ENCODE measurements at regions not wholly inside any gene's neighbourhood (a gene's known extent, or its start where the extent isn't known, plus 50 kb on each side); places are given as distances from the start of the nearest gene placed in this dataset.

- Mint-ChIP-seq H3K27ac (no peak overlapping the region), H3K4me1 (ENCODE audit: low read depth) (no peaks in the 10 kb centered on the region), H3K36me3 (ENCODE audit: low read depth) (no peaks in the 10 kb centered on the region), H3K9me3 (peaks cover 8% of the 10 kb centered on the region), H3K27me3 (peaks cover 44% of the 10 kb centered on the region), H3K4me3 (no peak overlapping the region)
These were observed 95.4 kb upstream of the NKX2-2 start for GRCh38 chr20:21609221-21609620.

GRCh38 chr20:21608777-21609176, 94.9 kb upstream of the NKX2-2 start:
- H3K27me3 Mint-ChIP-seq = peaks cover 43% of the 10 kb centered on the region

DNA sequence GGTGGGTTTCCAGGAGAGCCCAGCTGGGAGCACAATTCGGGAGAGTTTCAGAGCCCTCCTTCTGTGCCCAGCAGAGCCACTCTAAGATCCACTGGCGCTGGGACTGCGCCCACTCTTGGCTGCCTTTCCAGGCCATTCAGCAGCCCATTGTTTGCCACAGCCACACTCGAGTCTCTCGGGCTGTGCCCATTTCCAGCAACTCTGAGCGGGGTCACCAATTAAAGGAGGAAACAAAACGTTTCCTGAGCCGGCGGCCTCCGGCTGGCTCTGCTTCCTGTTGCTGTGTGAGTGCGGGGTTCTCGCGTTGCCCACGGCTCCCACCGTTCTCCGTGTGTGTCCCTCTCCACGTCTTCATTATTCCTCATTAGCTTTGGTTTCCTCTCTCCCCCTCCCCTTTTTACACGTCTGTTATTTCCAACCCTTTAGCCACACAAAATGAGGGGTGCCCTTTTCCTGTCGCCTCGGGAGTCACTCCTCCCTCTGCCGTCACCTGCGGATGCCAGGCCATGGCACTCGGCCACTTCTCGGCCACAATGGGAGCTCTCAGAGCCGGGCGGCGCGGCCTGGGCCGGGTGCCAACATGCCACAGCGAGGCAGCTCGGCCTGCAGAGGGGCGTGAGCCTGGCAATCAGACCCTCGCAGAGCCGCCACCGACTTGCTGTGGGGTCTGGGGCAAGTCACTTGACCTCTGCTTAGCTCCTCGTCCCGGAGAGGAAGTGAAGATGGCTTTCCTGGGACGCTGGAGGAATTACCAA, 94.3 kb upstream of the NKX2-2 start:
- no peaks in the 10 kb centered on the region for H3K36me3 Mint-ChIP-seq (ENCODE audit: low read depth)
- H3K4me1 Mint-ChIP-seq (ENCODE audit: low read depth) = no peaks in the 10 kb centered on the region
- no peak overlapping the region for H3K27ac Mint-ChIP-seq
- no peak overlapping the region for H3K4me3 Mint-ChIP-seq
- H3K27me3 Mint-ChIP-seq = peaks cover 40% of the 10 kb centered on the region
- peaks cover 8% of the 10 kb centered on the region for H3K9me3 Mint-ChIP-seq

More at GRCh38 chr20:21608777-21609176, 94.9 kb upstream of the NKX2-2 start:
- Mint-ChIP-seq H3K9me3 (peaks cover 8% of the 10 kb centered on the region), H3K4me1 (ENCODE audit: low read depth) (no peaks in the 10 kb centered on the region), H3K27ac (no peak overlapping the region), H3K4me3 (no peak overlapping the region), H3K36me3 (ENCODE audit: low read depth) (no peaks in the 10 kb centered on the region)

GRCh38 chr20:21601799-21602198, 87.9 kb upstream of the NKX2-2 start:
- Mint-ChIP-seq H3K27ac (no peak overlapping the region), H3K4me3 (no peak overlapping the region), H3K9me3 (peaks cover 22% of the 10 kb centered on the region), H3K4me1 (ENCODE audit: low read depth) (no peaks in the 10 kb centered on the region), H3K27me3 (peaks cover 28% of the 10 kb centered on the region), H3K36me3 (ENCODE audit: low read depth) (no peaks in the 10 kb centered on the region)

GRCh38 chr20:21586682-21587081, 72.8 kb upstream of the NKX2-2 start:
- H3K4me3 Mint-ChIP-seq = no peak overlapping the region
- no peaks in the 10 kb centered on the region for H3K9me3 Mint-ChIP-seq
- no peaks in the 10 kb centered on the region for H3K4me1 Mint-ChIP-seq (ENCODE audit: low read depth)
- H3K36me3 Mint-ChIP-seq (ENCODE audit: low read depth) = no peaks in the 10 kb centered on the region
- peaks cover 20% of the 10 kb centered on the region for H3K27me3 Mint-ChIP-seq
- H3K27ac Mint-ChIP-seq = no peak overlapping the region

DNA sequence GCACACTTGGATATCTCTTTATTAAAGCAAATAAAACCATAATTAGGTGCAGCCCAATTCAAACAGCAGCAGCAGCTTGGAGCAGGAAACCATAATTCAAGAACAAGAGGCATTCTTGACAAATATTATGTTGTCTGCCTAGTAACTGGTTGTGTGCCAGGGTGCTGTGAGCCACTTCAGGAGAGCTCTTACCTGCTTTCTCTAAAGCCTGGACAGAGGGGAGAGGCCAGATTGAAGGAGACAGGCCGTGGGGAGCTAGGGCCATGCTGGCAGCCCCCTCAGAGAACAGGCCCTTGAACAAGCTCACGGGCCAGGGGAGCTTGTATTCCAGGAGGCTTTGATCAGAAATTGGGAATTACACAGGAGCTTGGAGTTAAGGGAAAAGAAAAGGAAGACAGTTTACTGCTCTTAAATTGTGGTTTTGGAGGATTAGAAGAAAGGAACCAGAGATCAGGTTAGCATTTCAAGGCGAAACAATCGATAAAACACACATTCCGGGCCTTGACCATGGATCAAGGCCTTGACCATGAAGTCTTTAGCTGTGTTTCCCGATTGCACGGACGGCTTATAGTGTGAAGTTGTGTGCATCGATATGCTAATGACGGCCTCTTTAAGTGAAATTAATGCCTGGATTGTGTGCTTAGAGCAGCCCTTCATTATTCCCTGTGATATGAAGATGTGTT, 69.8 kb upstream of the NKX2-2 start:
- Mint-ChIP-seq H3K4me3 (no peak overlapping the region), H3K27me3 (peaks cover 35% of the 10 kb centered on the region), H3K4me1 (ENCODE audit: low read depth) (no peaks in the 10 kb centered on the region), H3K27ac (no peak overlapping the region), H3K9me3 (no peaks in the 10 kb centered on the region), H3K36me3 (ENCODE audit: low read depth) (no peaks in the 10 kb centered on the region)

DNA sequence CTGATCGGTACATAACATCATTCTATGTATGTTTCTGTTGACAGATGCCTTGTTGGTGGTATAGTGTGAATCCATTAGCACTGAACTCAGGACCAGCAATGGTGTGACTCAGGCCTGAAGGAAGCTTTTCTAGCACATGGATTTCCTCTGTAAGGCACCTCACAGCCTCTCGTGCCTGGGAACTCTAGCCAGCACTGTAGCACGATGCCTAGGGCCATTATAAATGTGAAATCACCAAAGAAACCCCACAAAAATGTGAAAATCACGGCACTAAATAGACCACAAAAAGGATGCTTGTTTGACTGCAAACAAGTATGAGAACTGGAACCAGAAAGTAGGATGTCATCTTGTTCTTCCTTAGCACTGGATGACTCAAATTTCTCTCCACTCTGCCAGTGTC, 63.7 kb upstream of the NKX2-2 start:
- H3K27ac Mint-ChIP-seq = no peak overlapping the region
- H3K4me3 Mint-ChIP-seq = no peak overlapping the region
- H3K36me3 Mint-ChIP-seq (ENCODE audit: low read depth) = no peaks in the 10 kb centered on the region
- no peaks in the 10 kb centered on the region for H3K4me1 Mint-ChIP-seq (ENCODE audit: low read depth)
- no peaks in the 10 kb centered on the region for H3K9me3 Mint-ChIP-seq
- peaks cover 39% of the 10 kb centered on the region for H3K27me3 Mint-ChIP-seq

DNA sequence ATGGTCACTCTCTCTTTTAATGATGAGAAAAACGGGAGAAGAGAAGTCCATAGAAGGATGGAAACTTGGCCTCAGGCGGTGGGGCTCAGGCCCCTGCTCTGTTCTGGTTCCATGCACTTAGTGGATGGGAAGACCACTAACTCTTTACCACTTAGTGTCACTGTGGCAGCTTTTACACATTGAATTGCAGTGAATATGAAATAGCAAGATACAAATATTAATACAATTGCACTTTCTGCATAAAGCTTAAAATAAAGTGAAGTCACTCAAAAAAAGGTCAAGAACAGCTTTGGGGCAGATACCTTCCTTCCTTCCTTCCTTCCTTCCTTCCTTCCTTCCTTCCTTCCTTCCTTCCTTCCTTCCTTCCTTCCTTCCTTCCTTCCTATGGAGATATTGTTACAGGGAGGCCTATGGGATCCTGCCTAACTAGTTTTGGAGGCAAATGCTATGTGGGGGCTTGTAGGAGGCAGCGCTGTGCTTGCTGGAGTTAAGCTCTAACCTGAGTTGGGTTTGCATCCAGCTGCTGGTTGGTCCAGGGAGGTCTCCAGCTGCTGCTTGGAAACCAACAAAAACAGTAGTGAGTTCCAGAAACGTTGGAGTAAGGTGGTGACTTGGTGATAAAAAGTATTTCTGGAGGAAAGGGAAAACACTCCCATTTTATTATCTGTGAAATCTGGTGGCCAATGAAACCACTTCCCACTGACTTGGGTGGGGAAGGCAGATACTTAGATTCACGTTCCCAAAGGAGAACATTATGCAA, 62.3 kb upstream of the NKX2-2 start:
- H3K27me3 Mint-ChIP-seq = peaks cover 35% of the 10 kb centered on the region
- no peak overlapping the region for H3K27ac Mint-ChIP-seq
- no peaks in the 10 kb centered on the region for H3K9me3 Mint-ChIP-seq
- peaks cover under 1% of the 10 kb centered on the region for H3K4me1 Mint-ChIP-seq (ENCODE audit: low read depth)
- H3K36me3 Mint-ChIP-seq (ENCODE audit: low read depth) = no peaks in the 10 kb centered on the region
- no peak overlapping the region for H3K4me3 Mint-ChIP-seq

DNA sequence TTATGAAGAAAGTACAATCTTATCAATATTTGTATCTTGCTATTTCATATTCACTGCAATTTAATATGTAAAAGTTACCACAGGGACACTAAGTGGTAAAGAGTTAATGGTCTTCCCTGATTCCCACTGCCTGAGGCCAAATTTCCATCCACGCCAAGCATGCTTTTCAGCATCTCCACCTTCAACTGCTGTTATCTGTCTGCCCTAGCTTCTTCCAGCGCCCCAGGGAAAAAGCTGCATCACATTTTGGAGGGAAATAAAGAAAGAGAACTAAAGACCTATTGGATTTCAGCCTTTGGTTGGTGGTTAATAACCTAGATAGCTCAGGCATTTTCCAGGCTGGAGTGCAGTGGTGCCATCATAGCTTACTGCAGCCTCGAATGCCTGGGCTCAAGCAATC, 61.3 kb upstream of the NKX2-2 start:
- Mint-ChIP-seq H3K27me3 (peaks cover 30% of the 10 kb centered on the region), H3K36me3 (ENCODE audit: low read depth) (no peaks in the 10 kb centered on the region), H3K4me1 (ENCODE audit: low read depth) (peaks cover 4% of the 10 kb centered on the region), H3K9me3 (no peaks in the 10 kb centered on the region), H3K4me3 (no peak overlapping the region), H3K27ac (no peak overlapping the region)

DNA sequence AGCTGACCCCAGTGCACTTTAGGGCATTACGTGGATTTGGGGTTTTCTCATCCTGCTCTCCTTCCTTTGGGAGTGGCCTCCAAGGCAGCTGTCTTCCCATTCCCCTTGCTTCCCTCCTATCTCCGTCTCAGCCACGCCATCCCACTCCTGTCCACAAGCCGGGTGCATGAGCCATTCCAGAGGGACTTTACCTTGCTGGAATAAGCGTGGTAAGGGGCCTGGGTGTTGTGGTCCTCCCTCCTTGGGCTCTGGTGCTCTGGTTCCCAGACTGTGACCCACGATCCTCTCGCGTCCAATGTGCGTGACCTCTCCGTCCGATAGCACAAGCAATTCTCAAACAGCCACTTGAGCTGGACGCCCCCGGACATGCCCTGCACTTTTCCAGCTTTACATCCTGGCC, 60.6 kb upstream of the NKX2-2 start:
- no peaks in the 10 kb centered on the region for H3K36me3 Mint-ChIP-seq (ENCODE audit: low read depth)
- H3K27ac Mint-ChIP-seq = no peak overlapping the region
- H3K4me3 Mint-ChIP-seq = no peak overlapping the region
- no peaks in the 10 kb centered on the region for H3K9me3 Mint-ChIP-seq
- H3K4me1 Mint-ChIP-seq (ENCODE audit: low read depth) = peaks cover 4% of the 10 kb centered on the region
- peaks cover 33% of the 10 kb centered on the region for H3K27me3 Mint-ChIP-seq

DNA sequence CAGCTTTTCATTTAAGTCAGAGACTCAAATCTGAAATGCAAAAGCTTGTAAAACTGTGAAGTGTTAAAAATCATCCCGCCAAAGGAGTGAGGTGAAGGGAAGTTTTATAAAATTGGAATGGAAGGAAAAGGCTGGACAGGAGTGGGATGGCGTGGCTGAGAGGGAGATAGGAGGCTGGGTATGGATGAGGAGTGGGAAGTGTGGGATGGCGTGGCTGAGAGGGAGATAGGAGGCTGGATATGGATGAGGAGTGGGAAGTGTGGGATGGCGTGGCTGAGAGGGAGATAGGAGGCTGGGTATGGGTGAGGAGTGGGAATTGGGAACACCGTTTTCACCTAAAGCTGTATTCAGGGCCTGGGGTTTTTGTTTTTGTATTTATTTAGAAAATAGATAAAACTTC, 59.4 kb upstream of the NKX2-2 start:
- no peaks in the 10 kb centered on the region for H3K9me3 Mint-ChIP-seq
- H3K27me3 Mint-ChIP-seq = peaks cover 30% of the 10 kb centered on the region
- H3K36me3 Mint-ChIP-seq (ENCODE audit: low read depth) = no peaks in the 10 kb centered on the region
- H3K27ac Mint-ChIP-seq = no peak overlapping the region
- H3K4me3 Mint-ChIP-seq = no peak overlapping the region
- H3K4me1 Mint-ChIP-seq (ENCODE audit: low read depth) = peaks cover 4% of the 10 kb centered on the region

GRCh38 chr20:21571841-21572690, 58.2 kb upstream of the NKX2-2 start:
- no peak overlapping the region for H3K4me3 Mint-ChIP-seq
- peaks cover 37% of the 10 kb centered on the region for H3K27me3 Mint-ChIP-seq

GRCh38 chr20:21570285-21570992, 56.6 kb upstream of the NKX2-2 start:
- H3K27me3 Mint-ChIP-seq = peaks cover 35% of the 10 kb centered on the region
- no peaks in the 10 kb centered on the region for H3K36me3 Mint-ChIP-seq (ENCODE audit: low read depth)
- H3K4me1 Mint-ChIP-seq (ENCODE audit: low read depth) = peaks cover 4% of the 10 kb centered on the region
- no peaks in the 10 kb centered on the region for H3K9me3 Mint-ChIP-seq
- no peak overlapping the region for H3K4me3 Mint-ChIP-seq
- H3K27ac Mint-ChIP-seq = no peak overlapping the region

More at GRCh38 chr20:21571841-21572690, 58.2 kb upstream of the NKX2-2 start:
- no peaks in the 10 kb centered on the region for H3K9me3 Mint-ChIP-seq
- H3K27ac Mint-ChIP-seq = no peak overlapping the region
- peaks cover 4% of the 10 kb centered on the region for H3K4me1 Mint-ChIP-seq (ENCODE audit: low read depth)
- no peaks in the 10 kb centered on the region for H3K36me3 Mint-ChIP-seq (ENCODE audit: low read depth)

DNA sequence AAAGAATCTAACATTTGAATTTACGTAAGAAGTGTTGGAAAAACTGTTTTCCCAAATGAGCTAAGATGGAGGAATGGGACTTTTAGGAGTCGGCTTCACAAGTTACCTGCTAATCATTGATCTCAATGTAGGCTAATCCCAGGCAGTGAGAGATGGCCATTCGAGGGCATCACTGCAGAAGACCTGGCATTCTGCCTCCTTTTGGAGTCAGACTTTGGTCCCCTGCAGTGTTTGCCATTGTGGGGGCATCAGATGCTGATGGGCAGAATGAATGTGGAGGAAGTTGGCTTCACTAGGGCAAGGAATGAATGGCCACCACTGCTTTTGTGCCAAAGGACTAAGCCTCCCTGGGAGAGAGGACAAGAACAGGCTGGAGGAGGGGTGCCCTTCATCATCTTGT, 55.7 kb upstream of the NKX2-2 start:
- H3K9me3 Mint-ChIP-seq = no peaks in the 10 kb centered on the region
- H3K4me3 Mint-ChIP-seq = no peak overlapping the region
- H3K36me3 Mint-ChIP-seq (ENCODE audit: low read depth) = no peaks in the 10 kb centered on the region

More for the DNA sequence above, 55.7 kb upstream of the NKX2-2 start:
- H3K4me1 Mint-ChIP-seq (ENCODE audit: low read depth) = peaks cover 4% of the 10 kb centered on the region
- H3K27me3 Mint-ChIP-seq = peaks cover 35% of the 10 kb centered on the region
- H3K27ac Mint-ChIP-seq = peak overlapping the region; percentile 23

Measured in stimulated activated naive CD8-positive, alpha-beta T cell treated with anti-CD3 and anti-CD28 coated beads, Interleukin-15, Interleukin-2, amounts not matched to agents 100 ng/mL and 50 ng/mL, for 24 hours (primary cell).